IMR-90 (cell line): ENCODE measurements at regions not wholly inside any gene's neighbourhood (a gene's known extent, or its start where the extent isn't known, plus 50 kb on each side); places are given as distances from the start of the nearest gene placed in this dataset.

Source experiments
- ATAC-seq: fragments of 200-7000 bp; cut with Tn5 transposase; 2 replicates; pipeline ENCODE4 v1.9.1; 2020; ENCODE audit warnings: low read depth, mild to moderate bottlenecking, moderate library complexity
- BruUV-seq: library from RNA; stranded (reverse); fragments of 400-500 nt; replicated peaks from 2 replicates; lab custom pipeline; 2021; lab: Mats Ljungman, UMichigan
- CTCF ChIA-PET: fragments of 300-600 bp; formaldehyde crosslinking; extraction: SDS; loops from one replicate; lab custom pipeline; 2021; ENCODE audit warnings: antibody characterized with exemption; lab: Yijun Ruan, JAX
- POLR2A ChIA-PET: fragments of 300-600 bp; sonication (Branson Sonifier 250); formaldehyde crosslinking; loops from one replicate; lab custom pipeline; 2022; ENCODE audit warnings: antibody characterized with exemption; ENCODE audit not compliant: unreplicated experiment; lab: Charles Lee
- DNase-seq: peaks from one replicate; pipeline ENCODE4 v3.0.0; 2013
- H2AFZ ChIP-seq: replicated peaks from 2 replicates; pipeline ENCODE3; 2013; ENCODE audit warnings: low read length, mild to moderate bottlenecking; ENCODE audit not compliant: poor library complexity
- H2AK5ac ChIP-seq: 2 replicates; pipeline ENCODE4 v1.6.1; 2013; ENCODE audit warnings: low read depth, low read length, inconsistent platforms
- H2AK9ac ChIP-seq: replicated peaks from 2 replicates; pipeline ENCODE3; 2013; ENCODE audit warnings: mild to moderate bottlenecking, low read depth, low read length, moderate library complexity; ENCODE audit not compliant: poor library complexity
- H2BK120ac ChIP-seq: 2 replicates; pipeline ENCODE4 v1.6.1; 2013; ENCODE audit warnings: low read depth, low read length, inconsistent platforms
- H2BK15ac ChIP-seq: 3 replicates; pipeline ENCODE4 v1.6.1; 2013; ENCODE audit warnings: low read depth, low read length, inconsistent platforms
- H2BK20ac ChIP-seq: 2 replicates; pipeline ENCODE4 v1.6.1; 2013; ENCODE audit warnings: low read depth, mild to moderate bottlenecking, inconsistent platforms, low read length, moderate library complexity
- H2BK5ac ChIP-seq: 2 replicates; pipeline ENCODE4 v1.6.1; 2013; ENCODE audit warnings: mild to moderate bottlenecking, low read depth, low read length, inconsistent platforms; ENCODE audit not compliant: poor library complexity, severe bottlenecking
- H3K14ac ChIP-seq: replicated peaks from 2 replicates; pipeline ENCODE4 v1.6.1; 2013; ENCODE audit warnings: low read depth, low read length, inconsistent platforms
- H3K18ac ChIP-seq: 2 replicates; pipeline ENCODE4 v1.6.1; 2013; ENCODE audit warnings: low read depth, low read length, control low read depth
- H3K23ac ChIP-seq: 2 replicates; pipeline ENCODE4 v1.6.1; 2013; ENCODE audit warnings: low read depth, low read length, inconsistent platforms
- H3K27ac ChIP-seq: 2 replicates; pipeline ENCODE4 v1.5.1; 2013; ENCODE audit warnings: mild to moderate bottlenecking, control low read depth, low read length; ENCODE audit not compliant: insufficient read depth
- H3K27me3 ChIP-seq: 2 replicates; pipeline ENCODE4 v1.6.1; 2013; ENCODE audit warnings: low read length; ENCODE audit not compliant: control insufficient read depth, insufficient read depth
- H3K36me3 ChIP-seq: 2 replicates; pipeline ENCODE4 v1.6.1; 2013; ENCODE audit warnings: low read length, mixed read lengths; ENCODE audit not compliant: control insufficient read depth, insufficient read depth
- H3K4ac ChIP-seq: 2 replicates; pipeline ENCODE4 v1.6.1; 2013; ENCODE audit warnings: low read depth, low read length, inconsistent platforms
- H3K4me1 ChIP-seq: 2 replicates; pipeline ENCODE4 v1.6.1; 2013; ENCODE audit warnings: low read length, mixed read lengths; ENCODE audit not compliant: control insufficient read depth, insufficient read depth
- H3K4me2 ChIP-seq: 2 replicates; pipeline ENCODE4 v1.6.1; 2013; ENCODE audit warnings: low read depth, mild to moderate bottlenecking, control low read depth, low read length, moderate library complexity
- H3K4me3 ChIP-seq: 2 replicates; pipeline ENCODE4 v1.5.1; 2013; ENCODE audit warnings: low read depth, mild to moderate bottlenecking, control low read depth, low read length, moderate library complexity; ENCODE audit not compliant: insufficient read depth
- H3K56ac ChIP-seq: 2 replicates; pipeline ENCODE4 v1.6.1; 2013; ENCODE audit warnings: low read length, inconsistent platforms; ENCODE audit not compliant: insufficient read depth; ENCODE audit errors: extremely low read depth
- H3K79me1 ChIP-seq, 2 experiments: 2 replicates each; pipeline ENCODE4 v1.6.1; 2013; ENCODE audit warnings: low read length in 2 of 2, inconsistent platforms in 1 of 2, low read depth in 1 of 2
- H3K9ac ChIP-seq: 2 replicates; pipeline ENCODE4 v1.6.1; 2013; ENCODE audit warnings: low read depth, low read length, control low read depth
- H3K9me1 ChIP-seq: 2 replicates; pipeline ENCODE4 v1.6.1; 2013; ENCODE audit warnings: low read length, inconsistent platforms; ENCODE audit not compliant: insufficient read depth
- H3K9me3 ChIP-seq: 2 replicates; pipeline ENCODE4 v1.6.1; 2013; ENCODE audit warnings: low read length; ENCODE audit not compliant: control insufficient read depth, insufficient read depth
- H4K20me1 ChIP-seq: 2 replicates; pipeline ENCODE4 v1.6.1; 2013; ENCODE audit warnings: low read length, inconsistent platforms; ENCODE audit not compliant: insufficient read depth
- H4K5ac ChIP-seq: 2 replicates; pipeline ENCODE4 v1.6.1; 2013; ENCODE audit warnings: mild to moderate bottlenecking, low read depth, low read length, control low read depth
- H4K8ac ChIP-seq, 2 experiments: 2 replicates each; pipeline ENCODE4 v1.6.1; 2013; ENCODE audit warnings: low read depth in 2 of 2, low read length in 2 of 2, control low read depth in 1 of 2, inconsistent platforms in 1 of 2
- H4K91ac ChIP-seq: 2 replicates; pipeline ENCODE4 v1.6.1; 2013; ENCODE audit warnings: low read depth, low read length, inconsistent platforms; ENCODE audit not compliant: insufficient read depth
- BHLHE40 ChIP-seq: fragments of 150-350 bp; IDR thresholded peaks from 2 replicates; pipeline ENCODE4 v1.6.1; 2016; ENCODE audit warnings: mild to moderate bottlenecking, low read depth, low read length
- CHD1 ChIP-seq: IDR thresholded peaks from 2 replicates; pipeline ENCODE4 v1.6.1; 2012; ENCODE audit warnings: low read depth, low read length, improper control_type of control experiment
- MXI1 ChIP-seq: IDR thresholded peaks from 2 replicates; pipeline ENCODE4 v1.6.1; 2012; ENCODE audit warnings: low read depth, mild to moderate bottlenecking, low read length, moderate library complexity, borderline replicate concordance
- WGBS, 2 experiments: methylation state at CpG; one replicate each; pipeline versions ENCODE4 v1.1.5 to v1.1.7; 2013; ENCODE audit warnings: missing lambda C conversion rate in 2 of 2; ENCODE audit not compliant: insufficient read length in 1 of 2; ENCODE audit errors: extremely low coverage in 2 of 2; 5-methylcytosine and 5-hydroxymethylcytosine counted together
- dilution Hi-C: fragments of 300-500 bp; cut with HindIII; formaldehyde crosslinking; loops from one replicate; pipeline ENCODE4 v1.14.3; 2018; ENCODE audit warnings: low sequenced_read_pairs; ENCODE audit not compliant: unreplicated experiment
- in situ Hi-C: fragments of 300-500 bp; cut with MboI; formaldehyde crosslinking; loops from 3 replicates; pipeline ENCODE4 v1.14.3; 2019; ENCODE audit warnings: low sequenced_read_pairs, inconsistent platforms, mixed read lengths
- intact Hi-C: fragments of 100-400 bp; cut with micrococcal nuclease; formaldehyde crosslinking; loops from 2 replicates; pipeline ENCODE4 v1.10.0; 2022

DNA sequence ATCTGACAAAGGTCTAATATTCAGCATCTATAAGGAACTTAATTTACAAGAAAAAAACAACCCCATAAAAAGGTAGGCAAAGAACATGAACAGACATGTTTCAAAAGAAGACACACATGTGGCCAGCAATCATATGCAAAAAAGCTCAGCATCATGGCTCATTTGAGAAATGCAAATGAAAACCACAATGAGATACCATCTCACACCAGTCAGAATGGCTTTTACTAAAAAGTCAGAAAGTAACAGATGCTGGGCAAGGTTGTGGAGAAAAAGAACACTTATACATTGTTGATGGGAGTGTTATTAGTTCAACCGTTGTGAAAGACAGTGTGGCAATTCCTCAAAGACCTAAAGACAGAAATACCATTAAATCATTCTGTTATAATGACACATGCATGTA lies 289.9 kb upstream of the MMS22L start:
- H3K9ac ChIP-seq: no peak overlapping the region
- H2AK5ac ChIP-seq: no peak overlapping the region
- ChIA-PET CTCF (no interaction called here), POLR2A (interaction anchor here (0.6 kb wide), 1 partner anchor 10 kb away, joined by 4 read pairs; no protein-coding TSS in a partner anchor)
- no peaks in the 10 kb centered on the region for H4K20me1 ChIP-seq
- no TSS peak for BruUV-seq
- H4K5ac ChIP-seq: no peak overlapping the region
- WGBS, 2 experiments: no CpG with 5 or more reads among the region's 1 CpG
- no peak overlapping the region for H4K91ac ChIP-seq
- no peak overlapping the region for H3K4me3 ChIP-seq
- H3K4me2 ChIP-seq: no peak overlapping the region
- no peak overlapping the region for H2BK20ac ChIP-seq
- H4K8ac ChIP-seq: no peak overlapping the region
- H3K4ac ChIP-seq: no peak overlapping the region
- no peak overlapping the region for H2BK120ac ChIP-seq
- no peak overlapping the region for H2AFZ ChIP-seq
- H2BK5ac ChIP-seq: no peak overlapping the region
- no peak overlapping the region for H3K14ac ChIP-seq
- H3K18ac ChIP-seq: no peak overlapping the region
- in situ Hi-C loops (no loop called here), dilution Hi-C loops (no loop called here), intact Hi-C loops (no loop called here)
- no peak overlapping the region for H2AK9ac ChIP-seq
- no peaks in the 10 kb centered on the region for H3K9me3 ChIP-seq
- no peak for DNase-seq
- no peak for ATAC-seq
- no peak overlapping the region for H3K27ac ChIP-seq
- H3K9me1 ChIP-seq: no peaks in the 10 kb centered on the region
- no peak overlapping the region for H3K23ac ChIP-seq
- H3K27me3 ChIP-seq: no peaks in the 10 kb centered on the region
- TF ChIP-seq CHD1 (no peak), MXI1 (no peak), BHLHE40 (no peak)
- H3K79me1 ChIP-seq: no peaks in the 10 kb centered on the region
- H3K4me1 ChIP-seq: no peaks in the 10 kb centered on the region
- H2BK15ac ChIP-seq: no peak overlapping the region
- no peak overlapping the region for H3K56ac ChIP-seq
- no peaks in the 10 kb centered on the region for H3K36me3 ChIP-seq
